ENCODE measurements at regions not wholly inside any gene's neighbourhood (a gene's known extent, or its start where the extent isn't known, plus 50 kb on each side); places are given as distances from the start of the nearest gene placed in this dataset.
A peak's percentile ranks its signal among the peaks of the same experiment; 100 is the strongest.

- no peak overlapping the region for H3K4me3 ChIP-seq (ENCODE audit: low read depth, low read length)
- H3K36me3 ChIP-seq: no peaks in the 10 kb centered on the region; the same call in 1 of the 2 replicates
- no peak overlapping the region for H3K27ac ChIP-seq
- TF ChIP-seq CTCF (IDR thresholded peaks at IDR 0.05; ENCODE audit: low read depth, low read length): no peak
- H3K27me3 ChIP-seq (ENCODE audit: insufficient read depth, low read depth, severe bottlenecking): no peaks in the 10 kb centered on the region
- no peak for DNase-seq
- no peaks in the 10 kb centered on the region for H3K9me3 ChIP-seq (ENCODE audit: severe bottlenecking)
These were observed 251.4 kb upstream of the UMPS start for GRCh38 chr3:124478830-124479229.

- DNase-seq: no peak
- TF ChIP-seq CTCF (IDR thresholded peaks at IDR 0.05; ENCODE audit: low read depth, low read length): no peak
- no peak overlapping the region for H3K4me3 ChIP-seq (ENCODE audit: low read depth, low read length)
These were observed 246.3 kb upstream of the UMPS start for GRCh38 chr3:124483915-124484470.

GRCh38 chr3:124486324-124486723 is 243.9 kb upstream of the UMPS start:
- Histone ChIP-seq H3K9me3 (ENCODE audit: severe bottlenecking) (no peaks in the 10 kb centered on the region), H3K36me3 (no peaks in the 10 kb centered on the region; the same call in 1 of the 2 replicates), H3K27me3 (ENCODE audit: insufficient read depth, low read depth, severe bottlenecking) (no peaks in the 10 kb centered on the region), H3K27ac (no peak overlapping the region), H3K4me3 (ENCODE audit: low read depth, low read length) (no peak overlapping the region)
- DNase-seq: peak; percentile 20
- peak; percentile 44 for TF ChIP-seq CTCF (IDR thresholded peaks at IDR 0.05; ENCODE audit: low read depth, low read length)

More at GRCh38 chr3:124483915-124484470, 246.3 kb upstream of the UMPS start:
- H3K27me3 ChIP-seq (ENCODE audit: insufficient read depth, low read depth, severe bottlenecking): no peaks in the 10 kb centered on the region
- no peaks in the 10 kb centered on the region; the same call in 1 of the 2 replicates for H3K36me3 ChIP-seq
- H3K27ac ChIP-seq: no peak overlapping the region
- no peaks in the 10 kb centered on the region for H3K9me3 ChIP-seq (ENCODE audit: severe bottlenecking)

- DNase-seq: no peak
- Histone ChIP-seq H3K27me3 (ENCODE audit: insufficient read depth, low read depth, severe bottlenecking) (no peaks in the 10 kb centered on the region), H3K4me3 (ENCODE audit: low read depth, low read length) (no peak overlapping the region), H3K36me3 (no peaks in the 10 kb centered on the region), H3K9me3 (ENCODE audit: severe bottlenecking) (no peaks in the 10 kb centered on the region), H3K27ac (no peak overlapping the region)
- TF ChIP-seq CTCF (IDR thresholded peaks at IDR 0.05; ENCODE audit: low read depth, low read length): no peak
These were observed 240.7 kb upstream of the UMPS start for GRCh38 chr3:124489506-124489905.

DNA sequence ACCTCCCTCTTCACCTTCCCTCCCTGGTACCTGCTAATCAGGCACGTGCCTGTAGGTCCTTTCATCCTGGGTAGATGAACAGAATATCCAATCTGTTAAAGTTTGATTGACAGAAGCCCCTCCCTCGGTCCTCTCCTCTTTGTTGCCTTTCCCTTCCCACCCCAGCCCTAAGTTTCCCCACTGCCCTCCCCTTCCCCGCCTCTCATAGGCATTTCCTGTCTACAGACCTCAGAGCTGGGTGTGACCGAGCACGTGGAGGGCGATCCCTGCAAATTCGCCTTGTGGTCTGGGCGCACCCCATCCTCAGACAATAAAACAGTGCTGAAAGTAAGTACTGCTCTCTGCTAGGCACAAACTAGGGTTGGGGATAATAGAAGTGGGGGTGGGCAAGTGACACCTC is 239.2 kb upstream of the UMPS start:
- no peaks in the 10 kb centered on the region for H3K36me3 ChIP-seq
- no peak overlapping the region for H3K27ac ChIP-seq
- DNase-seq: no peak
- no peaks in the 10 kb centered on the region for H3K9me3 ChIP-seq (ENCODE audit: severe bottlenecking)
- H3K4me3 ChIP-seq (ENCODE audit: low read depth, low read length): no peak overlapping the region
- H3K27me3 ChIP-seq (ENCODE audit: insufficient read depth, low read depth, severe bottlenecking): no peaks in the 10 kb centered on the region
- TF ChIP-seq CTCF (IDR thresholded peaks at IDR 0.05; ENCODE audit: low read depth, low read length): no peak

DNA sequence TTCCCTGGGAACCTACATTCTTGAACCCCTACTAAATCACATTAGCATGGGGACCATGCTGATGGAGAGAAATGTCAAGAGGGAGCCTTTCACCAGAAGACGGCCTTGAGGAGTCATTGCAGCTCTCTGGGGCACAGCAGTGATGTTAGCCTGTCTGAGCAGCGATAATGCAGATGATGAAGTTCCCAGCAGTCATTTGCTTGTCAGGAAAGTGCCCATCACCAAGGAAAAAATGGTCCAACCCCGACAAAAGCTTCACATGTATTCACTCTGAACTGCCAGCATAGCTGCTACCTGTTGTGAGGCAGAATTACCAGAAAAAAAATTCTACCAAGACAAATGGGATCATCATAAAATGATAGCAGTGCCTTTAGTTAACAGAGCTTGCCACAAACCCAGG is 238.4 kb upstream of the UMPS start:
- DNase-seq: no peak
- Histone ChIP-seq H3K36me3 (peaks cover 3% of the 10 kb centered on the region), H3K4me3 (ENCODE audit: low read depth, low read length) (no peak overlapping the region), H3K27ac (no peak overlapping the region), H3K27me3 (ENCODE audit: insufficient read depth, low read depth, severe bottlenecking) (no peaks in the 10 kb centered on the region), H3K9me3 (ENCODE audit: severe bottlenecking) (no peaks in the 10 kb centered on the region)
- no peak for TF ChIP-seq CTCF (IDR thresholded peaks at IDR 0.05; ENCODE audit: low read depth, low read length)
